Retinal pigment epithelial cell (primary cell): ENCODE measurements at regions not wholly inside any gene's neighbourhood (a gene's known extent, or its start where the extent isn't known, plus 50 kb on each side); places are given as distances from the start of the nearest gene placed in this dataset.

Experiments
- DNase-seq: peaks from one replicate; pipeline ENCODE4 v3.0.0-alpha.2; 2010; ENCODE audit warnings: low read depth
- H3K4me3 ChIP-seq: 2 replicates; pipeline ENCODE4 v1.5.1; 2011; ENCODE audit warnings: mild to moderate bottlenecking, low read length, control low read depth, moderate library complexity
- CTCF ChIP-seq: conservative IDR thresholded peaks from 2 replicates; pipeline ENCODE4 v1.5.1; 2011; ENCODE audit warnings: low read depth, low read length, control low read depth, inconsistent platforms

GRCh38 chr18:70622622-70623419, 334.0 kb downstream of the SOCS6 start:
- no peak for TF ChIP-seq CTCF
- no peak for DNase-seq
- H3K4me3 ChIP-seq: no peak overlapping the region

GRCh38 chr18:70621710-70622109, 332.9 kb downstream of the SOCS6 start:
- DNase-seq: no peak
- H3K4me3 ChIP-seq: no peak overlapping the region
- TF ChIP-seq CTCF: no peak

- no peak for TF ChIP-seq CTCF
- no peak for DNase-seq
- H3K4me3 ChIP-seq: no peak overlapping the region
These were observed 332.2 kb downstream of the SOCS6 start for GRCh38 chr18:70620837-70621612.

- no peak for TF ChIP-seq CTCF
- no peak overlapping the region for H3K4me3 ChIP-seq
- DNase-seq: no peak
These were observed 328.3 kb downstream of the SOCS6 start for GRCh38 chr18:70617020-70617763.

GRCh38 chr18:70600225-70600925, 311.5 kb downstream of the SOCS6 start:
- no peak for TF ChIP-seq CTCF
- H3K4me3 ChIP-seq: no peak overlapping the region
- no peak for DNase-seq

- no peak for DNase-seq
- no peak for TF ChIP-seq CTCF
These were observed 309.6 kb downstream of the SOCS6 start for GRCh38 chr18:70598406-70598805.

More at GRCh38 chr18:70598406-70598805, 309.6 kb downstream of the SOCS6 start:
- H3K4me3 ChIP-seq: no peak overlapping the region
